GM18519 (cell line): ENCODE measurements at regions not wholly inside any gene's neighbourhood (a gene's known extent, or its start where the extent isn't known, plus 50 kb on each side); places are given as distances from the start of the nearest gene placed in this dataset.
"Not testable (repeated sequence)": the region's sequence is repeated elsewhere in the genome, so short reads cannot be mapped to it uniquely, and the experiment has no call there.

ENCODE experiments used
- ATAC-seq: cut with Tn5 transposase; IDR thresholded peaks from one replicate; pipeline ENCODE4 v1.9.1; 2021; ENCODE audit warnings: mild to moderate bottlenecking, moderate library complexity; ENCODE audit not compliant: unreplicated experiment, low FRiP score

DNA sequence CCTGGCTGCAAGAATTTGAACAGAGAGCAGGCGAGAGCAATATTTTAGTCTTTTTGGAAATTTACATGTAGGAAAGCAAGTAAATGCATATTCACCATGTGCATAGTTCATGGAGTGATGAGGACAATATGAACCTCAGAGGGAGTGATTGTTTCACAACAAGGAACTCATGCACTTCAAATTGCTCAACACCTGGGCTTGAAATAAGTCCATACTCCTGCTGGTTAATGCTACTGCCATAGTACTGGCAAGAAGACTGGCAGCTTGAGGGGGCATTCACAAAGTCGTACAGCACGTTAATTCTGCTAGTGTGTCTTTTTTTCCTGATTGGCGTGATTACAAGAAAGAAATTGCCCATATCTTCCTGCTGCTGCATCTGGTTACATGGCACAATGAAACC lies 267.6 kb downstream of the PCDH17 start:
- ATAC-seq, result no peak

DNA sequence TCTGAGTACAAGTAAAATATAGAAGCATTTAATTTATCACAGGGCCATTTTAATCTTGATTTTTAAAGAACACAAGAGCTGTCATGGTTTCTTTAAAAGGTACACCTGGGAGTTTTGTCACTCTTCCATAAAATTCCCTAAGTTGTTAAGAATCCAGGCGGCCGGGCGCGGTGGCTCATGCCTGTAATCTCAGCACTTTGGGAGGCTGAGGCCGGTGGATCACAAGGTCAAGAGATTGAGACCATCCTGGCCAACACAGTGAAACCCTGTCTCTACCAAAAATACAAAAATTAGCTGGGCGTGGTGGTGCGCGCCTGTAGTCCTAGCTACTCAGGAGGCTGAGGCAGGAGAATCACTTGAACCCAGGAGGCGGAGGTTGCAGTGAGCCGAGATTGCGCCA lies 278.3 kb downstream of the PCDH17 start:
- ATAC-seq, result not testable (repeated sequence)

- no peak for ATAC-seq
Observed at GRCh38 chr13:57918086-57918485, 286.5 kb downstream of the PCDH17 start.

- ATAC-seq, result no peak
Observed at GRCh38 chr13:57918913-57919312, 287.4 kb downstream of the PCDH17 start.

- no peak for ATAC-seq
Observed at GRCh38 chr13:57925250-57925649, 293.7 kb downstream of the PCDH17 start.

- no peak for ATAC-seq
Observed at GRCh38 chr13:57925751-57926150, 294.2 kb downstream of the PCDH17 start.

DNA sequence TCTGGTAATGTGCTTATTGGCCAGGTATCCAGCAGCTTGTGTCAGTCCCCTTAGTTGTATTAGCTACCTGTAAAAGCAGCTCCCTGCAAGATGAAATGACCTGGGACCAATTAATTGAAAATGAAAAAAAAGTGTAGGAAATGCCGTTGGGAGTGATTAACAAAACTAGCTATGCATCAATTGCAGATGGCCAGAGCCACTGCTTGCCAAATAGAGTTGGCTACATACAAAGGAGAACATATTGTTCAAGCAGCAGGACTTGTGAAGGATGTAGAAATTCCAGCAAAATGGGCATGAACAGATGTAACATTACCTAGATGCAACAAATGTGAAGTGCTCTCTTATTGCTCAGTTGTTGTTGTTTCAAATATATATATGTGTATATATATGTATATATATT lies 300.5 kb downstream of the PCDH17 start:
- ATAC-seq, result no peak

GRCh38 chr13:57933606-57934005 lies 302.1 kb downstream of the PCDH17 start:
- no peak for ATAC-seq

GRCh38 chr13:57935965-57936364 lies 304.4 kb downstream of the PCDH17 start:
- no peak for ATAC-seq

- ATAC-seq, result peak; percentile 99
Observed at GRCh38 chr13:57946361-57946760, 314.8 kb downstream of the PCDH17 start.

GRCh38 chr13:57948884-57949283 lies 317.3 kb downstream of the PCDH17 start:
- no peak for ATAC-seq

- ATAC-seq, result no peak
Observed at GRCh38 chr13:57969951-57970350, 338.4 kb downstream of the PCDH17 start.

DNA sequence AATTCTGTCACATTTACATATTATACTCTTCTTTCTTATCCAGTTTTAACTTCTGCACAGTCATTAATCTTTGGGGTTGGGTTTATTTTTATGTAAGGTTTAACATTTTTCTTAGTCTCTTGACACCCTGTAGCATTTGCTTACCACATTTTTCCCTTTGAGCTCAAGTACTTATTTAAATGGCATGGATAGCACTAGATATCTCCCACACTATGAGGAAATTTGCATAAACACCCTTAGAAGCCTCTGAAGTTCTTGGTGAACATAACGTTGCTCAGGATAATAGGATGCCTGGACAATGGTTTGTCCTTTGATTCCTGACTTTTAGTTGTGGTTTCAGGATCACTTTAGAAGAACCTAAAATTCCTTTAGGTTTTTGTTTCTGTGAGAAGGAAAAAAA lies 338.9 kb downstream of the PCDH17 start:
- ATAC-seq, result no peak

DNA sequence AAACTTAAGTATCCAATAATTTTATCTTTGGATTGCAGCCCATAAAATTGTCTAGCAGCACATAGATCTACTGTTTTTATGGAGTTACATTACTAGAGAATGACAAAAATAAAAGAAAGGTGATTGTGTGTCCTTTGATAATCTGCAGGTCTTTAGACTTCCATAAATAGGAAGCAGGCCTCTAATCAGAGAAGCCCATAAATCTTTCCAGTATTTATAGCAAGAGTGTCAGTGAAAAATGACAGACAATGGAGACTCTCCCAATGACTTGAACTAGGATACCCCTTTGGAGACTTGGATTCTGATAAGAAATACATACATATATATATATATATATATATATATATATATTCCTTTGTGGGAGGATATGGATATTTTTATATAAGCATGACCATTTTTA lies 351.2 kb downstream of the PCDH17 start:
- no peak for ATAC-seq

DNA sequence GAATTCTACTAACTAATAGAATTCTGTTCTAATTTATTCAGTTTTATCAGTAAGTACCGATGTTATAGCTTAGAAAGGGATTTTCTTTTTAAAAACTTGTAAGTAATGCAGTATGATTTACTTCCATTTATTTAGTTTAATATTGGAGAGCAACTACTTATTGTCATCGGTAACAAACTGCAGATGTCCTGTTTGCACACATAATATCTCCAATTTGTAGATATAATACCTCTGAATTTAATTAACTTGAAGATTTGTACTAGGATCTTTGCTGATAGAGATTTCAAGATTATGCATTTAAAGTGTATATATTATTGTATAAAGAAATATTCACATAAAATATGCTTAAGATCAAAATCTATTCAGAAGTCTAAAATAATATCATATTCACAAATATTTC lies 356.7 kb downstream of the PCDH17 start:
- no peak for ATAC-seq

DNA sequence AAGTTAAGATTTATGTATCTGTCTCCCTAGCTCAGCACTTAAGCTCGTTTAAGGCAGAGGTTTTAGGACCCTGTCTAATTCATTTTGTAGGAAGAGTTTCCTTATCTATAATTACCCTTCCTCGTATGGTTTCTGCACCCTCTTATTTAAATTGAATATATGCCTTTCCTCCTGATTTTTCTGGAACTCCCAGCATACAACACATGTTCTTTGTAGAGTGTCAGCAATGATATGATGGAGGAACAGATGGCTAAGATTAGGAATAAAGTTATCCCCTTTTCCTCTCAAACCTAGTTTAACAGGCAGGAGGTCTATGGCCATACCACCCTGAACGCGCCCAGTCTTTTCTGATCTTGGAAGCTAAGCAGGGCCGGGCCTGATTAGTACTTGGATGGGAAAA lies 359.5 kb downstream of the PCDH17 start:
- ATAC-seq, result no peak

DNA sequence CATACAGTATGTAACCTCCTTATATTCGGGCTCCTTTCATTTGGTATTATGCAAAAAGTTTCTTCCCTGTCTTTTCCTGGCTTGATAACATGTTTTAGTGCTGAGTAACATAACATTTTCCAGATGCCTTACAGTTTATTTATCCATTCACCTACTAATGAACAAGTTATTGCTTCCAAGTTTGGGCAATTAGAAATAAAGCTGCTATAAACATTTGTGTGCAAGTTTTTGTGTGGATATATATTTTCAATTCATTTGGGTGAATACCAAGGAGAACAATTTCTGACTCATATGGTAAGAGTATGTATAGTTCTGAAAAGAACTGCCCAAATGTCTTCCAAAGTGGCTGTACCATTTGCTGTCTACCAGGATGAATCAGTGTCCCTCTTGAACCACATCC lies 360.9 kb downstream of the PCDH17 start:
- ATAC-seq, result no peak

DNA sequence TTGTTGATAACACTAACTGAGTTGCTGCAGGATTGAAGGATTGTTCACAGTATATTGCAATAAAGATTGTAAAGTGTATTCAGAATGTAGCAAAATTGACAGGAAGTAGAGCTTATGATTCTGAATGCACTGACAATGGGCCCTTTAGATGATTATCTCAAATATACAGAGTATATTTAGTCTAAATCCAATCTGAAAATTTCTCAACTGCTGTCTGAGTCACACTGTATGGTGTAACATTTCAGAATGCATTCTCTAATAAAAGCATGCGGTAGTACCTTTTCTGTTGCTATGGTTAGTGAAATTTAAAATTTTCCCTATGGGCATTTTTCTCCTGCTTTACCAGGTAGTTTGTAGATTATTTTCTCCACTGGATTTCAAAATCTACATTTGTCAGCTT lies 365.2 kb downstream of the PCDH17 start:
- ATAC-seq, result no peak

DNA sequence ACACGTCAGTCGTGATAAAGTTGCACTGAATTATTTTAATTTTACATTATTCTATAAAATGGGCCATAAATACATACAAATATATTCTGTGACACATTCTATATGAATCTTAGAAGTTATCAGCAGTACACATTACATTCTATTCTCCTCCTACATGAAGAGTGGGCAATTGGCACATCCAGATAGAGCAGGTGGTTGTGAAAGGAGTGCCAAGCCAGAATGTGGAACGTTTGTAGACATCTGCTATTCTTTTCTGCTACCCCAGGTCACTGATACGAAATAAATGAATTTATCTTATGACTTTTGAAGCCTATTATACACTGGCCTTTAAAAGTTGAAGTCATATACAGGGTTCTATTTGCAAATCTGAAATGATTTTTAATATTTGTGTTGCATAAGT lies 373.2 kb downstream of the PCDH17 start:
- no peak for ATAC-seq

- no peak for ATAC-seq
Observed at GRCh38 chr13:58018020-58018419, 386.5 kb downstream of the PCDH17 start.

DNA sequence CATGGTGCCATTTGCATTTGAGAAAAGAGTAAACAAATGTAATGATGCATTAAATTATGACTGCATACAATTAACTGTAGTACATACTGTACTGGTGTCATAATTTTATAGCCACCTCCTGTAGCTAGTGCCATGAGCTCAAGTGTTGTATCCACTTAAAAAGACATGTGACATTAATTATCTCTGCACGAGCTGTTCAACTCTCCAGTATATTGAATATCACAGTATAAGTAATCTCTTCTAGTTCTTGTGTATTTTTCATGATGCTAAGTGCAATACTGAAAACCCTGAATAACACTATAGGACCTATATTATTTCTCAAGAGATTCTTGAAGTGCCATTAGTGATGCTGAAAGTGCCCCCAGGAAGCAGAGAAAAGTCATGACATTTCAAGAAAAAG lies 387.3 kb downstream of the PCDH17 start:
- no peak for ATAC-seq

DNA sequence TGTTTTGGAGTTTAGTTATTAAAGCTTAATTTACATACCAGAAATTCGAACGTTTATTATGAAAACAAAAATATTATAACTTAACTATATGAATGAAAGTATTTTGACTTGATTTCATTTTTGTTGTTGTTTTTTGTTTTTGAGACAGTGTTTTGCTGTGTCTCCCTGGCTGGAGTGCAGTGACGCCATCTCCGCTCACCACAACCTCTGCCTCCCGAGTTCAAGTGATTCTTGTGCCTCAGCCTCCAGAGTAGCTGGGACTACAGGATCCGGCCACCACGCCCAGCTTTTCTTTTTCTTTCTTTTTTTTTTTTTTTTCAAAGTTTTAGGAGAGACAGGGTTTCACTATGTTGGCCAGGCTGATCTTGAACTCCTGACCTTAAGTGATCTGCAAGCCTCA lies 392.6 kb downstream of the PCDH17 start:
- ATAC-seq, result no peak

DNA sequence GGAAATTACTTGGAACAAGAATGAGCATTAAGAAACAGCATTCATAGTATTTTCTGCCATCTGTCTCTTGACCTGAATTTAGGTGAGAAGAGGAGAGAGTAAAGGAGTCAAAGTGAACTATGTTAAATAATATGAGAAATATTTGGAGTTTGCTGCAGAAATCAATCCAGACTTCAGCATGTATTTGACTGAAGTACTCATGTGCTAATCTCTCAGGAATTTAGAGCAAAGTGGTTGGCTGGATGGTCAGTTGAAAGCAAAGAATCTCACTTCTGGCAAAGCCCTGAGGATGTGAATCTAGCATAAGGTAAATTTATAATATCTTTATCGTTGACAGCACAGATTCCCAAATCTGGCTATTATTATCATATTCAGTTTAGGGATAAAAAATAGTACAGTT lies 394.3 kb downstream of the PCDH17 start:
- no peak for ATAC-seq
